ENCODE measurements at regions not wholly inside any gene's neighbourhood (a gene's known extent, or its start where the extent isn't known, plus 50 kb on each side); places are given as distances from the start of the nearest gene placed in this dataset.

- H3K27ac ChIP-seq, result no peak overlapping the region
- POLR2A ChIA-PET, result no interaction called here
- H3K9me3 ChIP-seq, result 0 out of 3 replicates have a peak, but pooled peaks cover 3% of the 10 kb centered on the region
- no peak for ATAC-seq
- H3K4me1 ChIP-seq, result no peaks in the 10 kb centered on the region
- TF ChIP-seq GATA3 (IDR thresholded peaks at IDR 0.05; ENCODE audit: borderline replicate concordance) (no peak), SREBF2 (IDR thresholded peaks at IDR 0.05) (no peak), USF2 (IDR thresholded peaks at IDR 0.05) (no peak), CBX8 (IDR thresholded peaks at IDR 0.05) (no peak), HEYL (CRISPR knock-in tag; IDR thresholded peaks at IDR 0.05) (no peak), MAX (IDR thresholded peaks at IDR 0.05) (no peak), PHF8 (IDR thresholded peaks at IDR 0.05; ENCODE audit: borderline replicate concordance, low read depth) (no peak), HES2 (IDR thresholded peaks at IDR 0.05) (no peak), RCOR1 (IDR thresholded peaks at IDR 0.05; ENCODE audit: low read depth, low read length) (no peak), FOSB (CRISPR knock-in tag; IDR thresholded peaks at IDR 0.05) (no peak), MYC (IDR thresholded peaks at IDR 0.05; ENCODE audit: borderline replicate concordance, low read length) (no peak), FOXS1 (CRISPR knock-in tag; IDR thresholded peaks at IDR 0.05) (no peak)
- CTCF ChIA-PET, result no interaction called here
- DNase-seq (ENCODE audit: low read depth in 1 of 2, low spot score in 1 of 2), result no peak
- no peak for FAIRE-seq
- H3K4me2 ChIP-seq, result no peak overlapping the region
- no peak overlapping the region for H3K4me3 ChIP-seq
- WGBS (ENCODE audit: missing lambda C conversion rate), result 28% methylated on average over 3 of the region's 3 CpGs
Measured at GRCh38 chr2:60226943-60227342, 326.5 kb downstream of the BCL11A start.

GRCh38 chr2:60226191-60226590 lies 327.3 kb downstream of the BCL11A start:
- WGBS (ENCODE audit: missing lambda C conversion rate), result 35% methylated on average over 3 of the region's 3 CpGs
- CTCF ChIA-PET, result no interaction called here
- FAIRE-seq, result no peak

GRCh38 chr2:60223859-60224258 lies 329.6 kb downstream of the BCL11A start:
- no peak overlapping the region for H3K27ac ChIP-seq
- H3K4me3 ChIP-seq, result no peak overlapping the region
- no peak for DNase-seq (ENCODE audit: low read depth in 1 of 2, low spot score in 1 of 2)
- H3K4me1 ChIP-seq, result no peaks in the 10 kb centered on the region
- no peaks in the 10 kb centered on the region for H3K9me3 ChIP-seq
- ChIA-PET POLR2A (no interaction called here), CTCF (no interaction called here)
- no peak for ATAC-seq
- WGBS (ENCODE audit: missing lambda C conversion rate), result 40% methylated on average over 2 of the region's 2 CpGs
- TF ChIP-seq ZC3H11A (IDR thresholded peaks at IDR 0.05) (no peak), SMC3 (IDR thresholded peaks at IDR 0.05) (no peak), ZFP36 (IDR thresholded peaks at IDR 0.05; ENCODE audit: borderline replicate concordance, partially characterized antibody) (no peak), ELK1 (IDR thresholded peaks at IDR 0.05; ENCODE audit: low read depth, low read length) (no peak), HES2 (IDR thresholded peaks at IDR 0.05) (no peak), PHF8 (IDR thresholded peaks at IDR 0.05; ENCODE audit: borderline replicate concordance, low read depth) (no peak), POLR2AphosphoS2 (conservative IDR thresholded peaks at IDR 0.05; ENCODE audit: low read length) (no peak), KDM5A (IDR thresholded peaks at IDR 0.05) (no peak)
- no peak overlapping the region for H3K4me2 ChIP-seq
- FAIRE-seq, result no peak

More at GRCh38 chr2:60226191-60226590, 327.3 kb downstream of the BCL11A start:
- ATAC-seq (no peak), DNase-seq (ENCODE audit: low read depth in 1 of 2, low spot score in 1 of 2) (no peak)
- no peak for TF ChIP-seq TP53 (CRISPR knock-in tag; IDR thresholded peaks at IDR 0.05)
- no peak for TF ChIP-seq ZSCAN20 (CRISPR knock-in tag; IDR thresholded peaks at IDR 0.05)
- no peak for TF ChIP-seq RAD21 (conservative IDR thresholded peaks at IDR 0.05 in 1 of 2, IDR thresholded peaks at IDR 0.05 in 1 of 2)
- no peak for TF ChIP-seq GATA3 (IDR thresholded peaks at IDR 0.05; ENCODE audit: borderline replicate concordance)
- no peak for TF ChIP-seq CHD2 (IDR thresholded peaks at IDR 0.05; ENCODE audit: low read length, partially characterized antibody)
- TF ChIP-seq USF2 (IDR thresholded peaks at IDR 0.05), result no peak
- H3K9me3 ChIP-seq, result 0 out of 3 replicates have a peak, but pooled peaks cover 3% of the 10 kb centered on the region
- no peak overlapping the region for H3K4me3 ChIP-seq
- no peak overlapping the region for H3K4me2 ChIP-seq
- no peak overlapping the region for H3K27ac ChIP-seq
- no peaks in the 10 kb centered on the region for H3K4me1 ChIP-seq
- POLR2A ChIA-PET, result no interaction called here

Measured in A549 (cell line).